Ovary (tissue), 7 donors: ENCODE measurements at regions not wholly inside any gene's neighbourhood (a gene's known extent, or its start where the extent isn't known, plus 50 kb on each side); places are given as distances from the start of the nearest gene placed in this dataset.

Source experiments
- DNase-seq, 5 donors: peaks; one replicate each; pipeline ENCODE4 v3.0.0-alpha.2; 2019 to 2020
- H3K27ac ChIP-seq, 2 donors: fragments of 200-600 bp; one replicate each; pipeline versions ENCODE4 v1.5.1 to v1.8.0; 2019 to 2022
- H3K27me3 ChIP-seq: fragments of 200-600 bp; one replicate; pipeline ENCODE4 v1.8.0; 2022
- H3K36me3 ChIP-seq: fragments of 200-600 bp; sonication (generic); one replicate; pipeline ENCODE4 v1.5.1; 2019
- H3K4me1 ChIP-seq: one replicate; pipeline ENCODE4 v1.8.1; 2013; ENCODE audit warnings: mild to moderate bottlenecking, moderate library complexity; ENCODE audit not compliant: insufficient read depth
- H3K4me3 ChIP-seq: fragments of 200-600 bp; sonication (generic); one replicate; pipeline ENCODE4 v1.5.1; 2017
- H3K9me3 ChIP-seq, 2 donors: fragments of 200-600 bp in 1 of 2; sonication (generic) in 1 of 2; one replicate each; pipeline versions ENCODE4 v1.5.1 to v1.8.1; 2013 to 2019; ENCODE audit warnings: mild to moderate bottlenecking in 1 of 2, moderate library complexity in 1 of 2
- EP300 ChIP-seq: sonication (generic); formaldehyde crosslinking; IDR thresholded peaks from one replicate; pipeline ENCODE4 v1.6.1; 2017; ENCODE audit warnings: antibody characterized with exemption
- POLR2A ChIP-seq: fragments of 450-650 bp; IDR thresholded peaks from one replicate; pipeline ENCODE4 v1.6.1; 2017; ENCODE audit warnings: antibody characterized with exemption, mild to moderate bottlenecking, moderate library complexity
- WGBS, 3 donors: extraction: QIAGEN DNeasy Blood & Tissue Kit in 1 of 3; methylation state at CpG; one replicate each; pipeline versions ENCODE4 v1.1.5 to v1.1.7; 2013 to 2017; 5-methylcytosine and 5-hydroxymethylcytosine counted together
- intact Hi-C, 4 donors: fragments of 100-400 bp; cut with DNase I; formaldehyde crosslinking; loops; one replicate each; pipeline versions ENCODE4 v1.11.0 to v1.15.1; 2022 to 2023
- TF ChIP-seq, protein P1 (sequence below), 3 donors: fragments of 450-650 bp in 2 of 3; fragments of 200-600 bp in 1 of 3; IDR thresholded peaks; one replicate each; pipeline versions ENCODE4 v1.5.1 to v1.8.0; 2016 to 2022; ENCODE audit warnings: antibody characterized with exemption in 3 of 3, mild to moderate bottlenecking in 1 of 3
- donor health status: DM: no; HTN: no; CAD: no; lungs with moderate emphysema.
- donor health status: DM: no; HTN: no; CAD: no.
- donor health status: Bipolar disorder and iron deficiency.
- donor health status: DM: no; HTN: no; CAD: no.
- donor health status: DM: yes; HTN: yes; CAD: no.

DNA sequence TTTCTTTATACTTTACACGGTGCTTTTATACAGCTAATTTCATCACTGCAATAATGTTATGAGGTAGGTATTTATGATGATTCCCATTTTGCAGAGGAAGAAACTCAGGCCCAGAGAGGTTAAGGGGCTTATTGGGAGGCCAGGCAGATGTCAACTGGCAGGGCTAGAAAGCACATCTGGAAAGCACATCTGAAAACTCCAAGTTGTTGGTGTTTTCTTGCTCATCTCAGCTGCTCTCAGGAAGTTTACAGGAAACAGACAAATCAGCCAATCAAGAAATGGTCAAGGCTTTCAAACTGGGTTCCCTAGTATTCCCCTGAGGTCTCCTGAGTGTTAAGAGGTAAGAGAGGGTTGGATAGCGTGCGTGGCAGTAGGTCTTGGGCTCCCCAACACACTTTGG is 124.1 kb upstream of the MED13L start:
- 88 to 93% (median 88%) methylated on average over 3 of the region's 3 CpGs for WGBS, 3 donors

DNA sequence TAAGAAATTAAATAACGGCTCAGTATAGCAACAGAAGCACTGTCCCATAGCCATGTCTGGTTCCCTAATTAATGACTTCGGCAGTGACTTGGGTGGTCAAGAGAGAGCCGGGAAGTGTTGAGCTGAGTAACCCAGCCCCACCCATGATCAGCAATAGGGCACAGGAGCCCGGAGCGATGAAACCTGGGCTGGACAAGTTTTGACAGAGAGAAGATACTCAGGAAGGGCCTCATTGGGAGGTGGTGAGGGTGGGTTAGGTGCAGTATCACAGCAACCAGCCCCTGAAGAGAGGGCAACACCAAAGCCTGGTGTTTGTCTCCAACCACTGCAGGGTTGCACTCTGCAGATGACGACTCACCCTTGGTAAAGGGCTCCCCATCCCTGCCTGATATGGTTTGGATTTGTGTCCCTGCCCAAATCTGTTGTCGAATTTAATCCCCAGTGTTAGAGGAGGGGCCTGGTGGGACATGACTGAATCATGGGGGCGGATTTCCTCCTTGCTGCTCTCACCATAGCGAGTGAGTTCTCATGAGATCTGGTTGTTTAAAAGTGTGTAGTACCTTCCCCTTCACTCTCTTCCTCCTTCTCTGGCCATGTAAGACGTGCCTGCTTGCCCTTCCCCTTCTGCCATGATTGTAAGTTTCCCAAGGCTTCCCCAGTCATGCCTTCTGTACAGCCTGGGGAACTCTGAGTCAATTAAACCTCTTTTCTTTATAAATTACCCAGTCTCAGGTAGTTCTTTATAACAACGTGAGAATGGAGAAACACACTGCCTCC is 124.9 kb upstream of the MED13L start:
- Histone ChIP-seq H3K36me3 (no peaks in the 10 kb centered on the region), H3K27ac (no peak overlapping the region), H3K4me1 (no peaks in the 10 kb centered on the region), H3K27me3 (no peaks in the 10 kb centered on the region), H3K4me3 (no peak overlapping the region), H3K9me3 (no peaks in the 10 kb centered on the region)
- 80 to 86% (median 85%) methylated on average over 11 of the region's 11 CpGs for WGBS, 3 donors
- DNase-seq: no peak
- TF ChIP-seq, protein P1, sequence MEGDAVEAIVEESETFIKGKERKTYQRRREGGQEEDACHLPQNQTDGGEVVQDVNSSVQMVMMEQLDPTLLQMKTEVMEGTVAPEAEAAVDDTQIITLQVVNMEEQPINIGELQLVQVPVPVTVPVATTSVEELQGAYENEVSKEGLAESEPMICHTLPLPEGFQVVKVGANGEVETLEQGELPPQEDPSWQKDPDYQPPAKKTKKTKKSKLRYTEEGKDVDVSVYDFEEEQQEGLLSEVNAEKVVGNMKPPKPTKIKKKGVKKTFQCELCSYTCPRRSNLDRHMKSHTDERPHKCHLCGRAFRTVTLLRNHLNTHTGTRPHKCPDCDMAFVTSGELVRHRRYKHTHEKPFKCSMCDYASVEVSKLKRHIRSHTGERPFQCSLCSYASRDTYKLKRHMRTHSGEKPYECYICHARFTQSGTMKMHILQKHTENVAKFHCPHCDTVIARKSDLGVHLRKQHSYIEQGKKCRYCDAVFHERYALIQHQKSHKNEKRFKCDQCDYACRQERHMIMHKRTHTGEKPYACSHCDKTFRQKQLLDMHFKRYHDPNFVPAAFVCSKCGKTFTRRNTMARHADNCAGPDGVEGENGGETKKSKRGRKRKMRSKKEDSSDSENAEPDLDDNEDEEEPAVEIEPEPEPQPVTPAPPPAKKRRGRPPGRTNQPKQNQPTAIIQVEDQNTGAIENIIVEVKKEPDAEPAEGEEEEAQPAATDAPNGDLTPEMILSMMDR (IDR thresholded peaks at IDR 0.05): no peak
- no peak for TF ChIP-seq POLR2A
- intact Hi-C loops: no loop called here

More for the DNA sequence above, 124.1 kb upstream of the MED13L start:
- DNase-seq: no peak
- Histone ChIP-seq H3K27me3 (no peaks in the 10 kb centered on the region), H3K4me3 (no peak overlapping the region), H3K36me3 (no peaks in the 10 kb centered on the region), H3K4me1 (no peaks in the 10 kb centered on the region), H3K27ac (no peak overlapping the region), H3K9me3 (no peaks in the 10 kb centered on the region)
- TF ChIP-seq, protein P1 (IDR thresholded peaks at IDR 0.05): no peak
- no peak for TF ChIP-seq POLR2A
- TF ChIP-seq EP300: no peak
- intact Hi-C loops: no loop called here

DNA sequence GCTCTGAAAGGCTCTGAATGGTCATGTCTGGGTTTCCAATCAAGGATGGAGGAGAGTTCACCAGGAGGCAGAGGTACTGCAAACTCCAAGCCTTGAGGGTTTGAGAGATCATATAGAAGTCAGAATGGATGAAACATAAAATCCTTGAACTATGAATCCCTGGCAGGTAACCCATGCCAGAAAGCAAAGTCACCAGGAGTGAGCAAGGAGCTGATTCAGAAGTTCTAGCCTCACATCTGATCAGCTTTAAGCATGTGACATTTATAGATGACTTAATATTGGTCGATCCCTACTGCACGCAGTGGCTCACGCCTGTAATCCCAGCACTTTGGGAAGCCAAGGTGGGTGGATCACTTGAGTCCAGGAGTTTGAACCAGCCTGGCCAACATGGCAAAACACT is 126.1 kb upstream of the MED13L start:
- no peak for TF ChIP-seq EP300
- TF ChIP-seq, protein P1 (IDR thresholded peaks at IDR 0.05): no peak
- TF ChIP-seq POLR2A: no peak
- no peaks in the 10 kb centered on the region for H3K9me3 ChIP-seq
- DNase-seq: no peak
- intact Hi-C loops: no loop called here
- H3K36me3 ChIP-seq: no peaks in the 10 kb centered on the region
- H3K27ac ChIP-seq: no peak overlapping the region
- H3K27me3 ChIP-seq: no peaks in the 10 kb centered on the region
- no peak overlapping the region for H3K4me3 ChIP-seq
- no peaks in the 10 kb centered on the region for H3K4me1 ChIP-seq
- 96 to 100% (median 96%) methylated on average over 3 of the region's 3 CpGs for WGBS, 3 donors

DNA sequence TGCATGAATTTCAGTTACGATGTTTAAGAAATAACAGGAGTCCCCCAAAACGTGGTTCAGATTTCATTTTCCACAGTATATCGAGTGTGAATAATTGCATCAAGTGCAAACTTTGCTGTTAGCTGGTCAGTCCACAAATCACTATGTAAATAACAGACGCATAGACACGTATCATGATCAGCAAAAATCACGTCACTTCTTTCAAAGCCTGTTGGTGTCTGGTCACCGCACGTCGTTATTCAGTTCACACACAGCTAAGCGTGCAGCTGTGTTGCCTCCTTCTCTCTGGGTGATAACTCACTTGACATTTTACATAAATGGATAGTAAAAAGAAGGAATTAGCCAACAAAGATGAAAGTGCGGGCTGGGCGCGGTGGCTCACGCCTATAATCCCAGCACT is 126.8 kb upstream of the MED13L start:
- Histone ChIP-seq H3K27ac (no peak overlapping the region), H3K27me3 (no peaks in the 10 kb centered on the region), H3K36me3 (no peaks in the 10 kb centered on the region), H3K4me3 (no peak overlapping the region), H3K4me1 (no peaks in the 10 kb centered on the region), H3K9me3 (no peaks in the 10 kb centered on the region)
- intact Hi-C loops: no loop called here
- no peak for DNase-seq
- TF ChIP-seq, protein P1 (IDR thresholded peaks at IDR 0.05): no peak
- TF ChIP-seq POLR2A (no peak), EP300 (no peak)
- WGBS, 3 donors: 92 to 93% (median 93%) methylated on average over 14 of the region's 14 CpGs
